CD4-positive, alpha-beta T cell treated with Interleukin-4 for 1 hour (primary cell): ENCODE measurements at regions not wholly inside any gene's neighbourhood (a gene's known extent, or its start where the extent isn't known, plus 50 kb on each side); places are given as distances from the start of the nearest gene placed in this dataset.
"Not testable (repeated sequence)": the region's sequence is repeated elsewhere in the genome, so short reads cannot be mapped to it uniquely, and the experiment has no call there.

Source experiments
- DNase-seq, 2 donors: peaks; one replicate each; pipeline ENCODE4 v3.0.0-alpha.2; 2020 to 2022

GRCh38 chr13:74557870-74558269 lies 423.7 kb upstream of the KLF12 start:
- no peak for DNase-seq

GRCh38 chr13:74555651-74556420 lies 421.6 kb upstream of the KLF12 start:
- DNase-seq, result no peak

DNA sequence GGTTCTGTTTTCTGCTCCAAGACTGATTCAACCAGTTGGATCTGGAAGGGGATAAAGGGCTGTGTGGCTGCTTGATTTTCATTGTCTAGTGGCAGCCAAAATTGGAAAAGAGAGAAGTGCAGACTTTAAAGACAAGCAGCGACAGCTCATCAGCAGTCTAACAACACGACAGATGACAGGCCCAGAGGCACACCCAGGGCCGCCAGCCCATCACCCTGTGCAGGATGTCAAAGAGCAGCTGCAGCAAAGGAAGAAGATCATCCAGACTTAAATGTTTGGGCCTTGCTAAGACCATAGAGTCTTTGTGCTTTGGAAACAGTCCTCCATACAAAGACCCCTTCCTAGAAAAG lies 421.0 kb upstream of the KLF12 start:
- DNase-seq, result no peak

- DNase-seq, result no peak
Observed at GRCh38 chr13:74554569-74555275, 420.5 kb upstream of the KLF12 start.

- peak in 1 of 2 donors; percentile 36 for DNase-seq
Observed at GRCh38 chr13:74550039-74550438, 415.8 kb upstream of the KLF12 start.

DNA sequence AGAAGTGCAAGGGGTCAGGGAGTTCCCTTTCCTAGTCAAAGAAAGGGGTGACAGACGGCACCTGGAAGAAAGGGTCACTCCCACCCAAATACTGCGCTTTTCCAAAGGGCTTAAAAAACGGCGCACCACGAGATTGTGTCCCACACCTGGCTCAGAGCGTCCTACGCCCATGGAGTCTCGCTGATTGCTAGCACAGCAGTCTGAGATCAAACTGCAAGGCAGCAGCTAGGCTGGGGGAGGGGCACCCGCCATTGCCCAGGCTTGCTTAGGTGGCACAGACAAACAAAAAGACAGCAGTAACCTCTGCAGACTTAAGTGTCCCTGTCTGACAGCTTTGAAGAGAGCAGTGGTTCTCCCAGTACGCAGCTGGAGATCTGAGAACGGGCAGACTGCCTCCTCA lies 402.4 kb upstream of the KLF12 start:
- not testable (repeated sequence) for DNase-seq

- DNase-seq, result no peak
Observed at GRCh38 chr13:74533226-74533625, 399.0 kb upstream of the KLF12 start.

DNA sequence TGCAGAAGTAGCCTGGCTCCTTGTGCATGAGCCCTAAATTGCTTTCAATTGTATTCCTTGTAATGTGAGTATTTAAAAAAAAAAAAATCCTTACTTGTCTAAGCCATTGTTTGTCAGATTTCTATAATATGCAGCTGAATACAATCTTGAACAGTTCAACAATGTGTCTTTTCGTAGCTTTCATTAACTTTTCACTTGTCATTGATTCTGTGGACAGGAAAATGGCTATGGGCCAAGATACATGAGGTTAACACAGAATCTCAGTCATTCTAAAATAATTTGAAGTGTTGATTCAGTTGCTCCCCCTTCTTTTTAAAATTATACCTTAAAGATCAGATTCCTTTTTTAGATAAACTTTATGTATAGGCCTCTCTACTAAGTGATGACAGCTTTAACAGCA lies 395.8 kb upstream of the KLF12 start:
- no peak for DNase-seq

DNA sequence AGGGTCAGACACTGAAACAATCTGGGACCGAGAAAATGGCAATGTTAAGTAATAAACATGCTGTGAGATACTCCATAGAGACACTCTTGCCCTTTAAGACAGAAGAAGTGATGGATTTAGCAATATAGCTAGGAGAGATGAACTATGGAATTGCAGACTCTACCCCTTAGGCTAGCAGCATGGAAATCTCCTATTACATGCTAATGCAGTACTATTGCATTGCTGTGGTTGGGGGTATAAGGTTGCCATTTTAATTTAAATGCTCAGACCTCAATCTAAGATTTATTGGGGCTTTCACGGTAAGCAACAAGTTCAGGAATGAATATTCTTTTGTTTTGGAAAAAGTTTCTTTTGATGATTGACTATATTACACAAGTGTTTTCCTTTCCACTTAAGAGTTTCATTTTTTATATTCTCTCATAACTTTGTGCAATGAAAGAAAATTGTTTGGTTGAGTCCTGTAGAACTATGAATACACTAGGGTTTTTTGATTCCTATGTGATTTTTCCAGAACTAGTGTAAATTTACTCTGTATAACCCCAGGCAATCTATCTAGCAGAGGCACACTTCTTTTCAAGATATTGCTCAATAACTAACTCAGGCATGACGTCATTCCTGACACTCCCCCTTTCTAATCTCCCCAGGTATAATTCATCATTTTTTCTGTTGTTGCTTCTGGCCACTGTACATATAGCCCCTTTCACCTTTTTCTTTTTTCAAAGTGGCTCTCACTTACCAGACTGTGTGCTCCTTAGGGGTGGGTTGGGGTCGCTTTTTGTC lies 394.7 kb upstream of the KLF12 start:
- no peak for DNase-seq

GRCh38 chr13:74523057-74523456 lies 388.9 kb upstream of the KLF12 start:
- no peak for DNase-seq

GRCh38 chr13:74511523-74511922 lies 377.3 kb upstream of the KLF12 start:
- DNase-seq, result no peak

DNA sequence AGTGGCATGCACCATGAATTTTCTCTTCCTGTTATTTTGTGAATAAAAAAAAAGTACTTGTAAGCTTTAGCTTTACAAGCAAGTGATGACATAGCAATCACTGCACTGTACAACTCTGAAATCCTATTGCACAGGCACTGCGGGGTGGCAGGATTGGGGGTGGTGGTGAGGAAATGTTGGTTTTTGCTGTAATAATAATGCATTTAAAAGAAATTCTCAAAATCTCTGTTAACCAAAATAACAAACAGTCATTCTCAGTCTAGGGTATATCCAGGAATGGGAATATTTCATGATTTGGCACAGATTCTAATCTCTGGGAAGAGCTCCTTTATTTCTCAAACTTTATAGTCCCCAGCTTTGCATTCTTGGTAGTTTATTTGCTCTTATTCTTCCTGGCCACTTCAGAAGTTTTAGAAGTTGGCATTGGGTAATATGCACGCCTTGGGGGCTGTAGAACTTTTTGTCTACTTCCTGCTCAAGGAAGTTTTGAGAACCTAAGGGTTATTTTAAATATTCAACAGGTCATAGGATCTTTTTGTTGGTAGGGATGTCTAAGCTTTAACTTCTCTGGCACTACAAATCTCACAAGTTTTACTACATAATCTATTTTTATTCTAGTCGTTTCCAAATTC lies 353.0 kb upstream of the KLF12 start:
- no peak for DNase-seq

DNA sequence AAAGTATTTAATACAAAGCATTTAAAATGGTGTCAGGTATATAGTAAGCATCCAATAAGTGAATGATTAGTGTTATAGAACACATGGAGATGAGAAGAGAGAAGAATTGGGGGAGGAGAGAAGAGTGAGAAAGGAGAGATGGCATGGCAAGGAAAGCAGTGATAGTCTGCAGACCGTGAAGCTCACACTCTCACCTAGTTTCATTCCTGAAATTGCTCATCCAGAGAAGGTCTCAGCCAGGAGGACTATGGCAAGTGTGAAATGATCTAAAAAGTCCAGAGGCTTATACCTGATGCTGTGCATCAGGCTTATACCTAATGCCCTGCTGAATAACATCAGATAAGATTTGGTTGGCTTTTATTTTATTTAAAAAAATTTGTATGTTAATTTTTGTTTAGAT lies 351.6 kb upstream of the KLF12 start:
- no peak for DNase-seq

GRCh38 chr13:74479124-74479523 lies 344.9 kb upstream of the KLF12 start:
- no peak for DNase-seq

DNA sequence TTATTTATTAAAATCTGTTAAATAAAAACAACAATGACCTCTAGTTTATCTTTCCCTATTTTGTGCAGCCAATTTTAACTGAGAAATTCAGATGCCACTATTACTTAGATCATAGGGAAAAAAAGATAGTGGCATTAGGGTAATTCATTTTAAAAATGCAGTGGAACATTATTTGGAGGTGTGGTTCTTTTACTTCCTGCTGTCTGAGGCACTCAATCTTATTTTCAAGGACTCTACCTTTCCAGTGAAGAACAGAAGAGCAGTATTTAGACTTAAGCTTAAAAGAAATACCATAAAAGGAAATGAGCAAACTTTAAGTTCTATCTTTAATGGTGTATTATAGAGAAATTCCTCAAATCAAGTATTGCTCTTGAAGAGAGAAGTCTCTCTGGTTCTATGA lies 342.6 kb upstream of the KLF12 start:
- DNase-seq, result no peak

DNA sequence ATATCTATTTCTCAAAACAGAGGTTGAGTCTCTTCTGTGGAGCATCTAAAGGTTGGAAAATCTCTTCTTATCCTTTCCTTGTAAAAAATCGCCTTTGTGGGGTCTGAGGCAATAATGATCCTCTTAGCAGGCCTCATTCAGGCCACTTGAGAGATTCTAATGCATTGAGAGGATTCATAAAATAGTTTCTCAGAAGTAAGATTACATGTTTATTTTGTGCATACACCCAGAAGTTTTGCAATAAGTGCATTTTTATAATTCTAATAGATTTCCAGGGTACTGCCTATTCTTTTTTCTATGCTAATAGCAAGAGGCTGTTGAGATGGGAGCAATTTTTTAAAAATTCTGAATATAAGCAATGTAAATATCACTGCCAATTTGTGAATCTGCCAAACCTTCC lies 342.2 kb upstream of the KLF12 start:
- DNase-seq, result no peak

- DNase-seq, result no peak
Observed at GRCh38 chr13:74466864-74467263, 332.7 kb upstream of the KLF12 start.

DNA sequence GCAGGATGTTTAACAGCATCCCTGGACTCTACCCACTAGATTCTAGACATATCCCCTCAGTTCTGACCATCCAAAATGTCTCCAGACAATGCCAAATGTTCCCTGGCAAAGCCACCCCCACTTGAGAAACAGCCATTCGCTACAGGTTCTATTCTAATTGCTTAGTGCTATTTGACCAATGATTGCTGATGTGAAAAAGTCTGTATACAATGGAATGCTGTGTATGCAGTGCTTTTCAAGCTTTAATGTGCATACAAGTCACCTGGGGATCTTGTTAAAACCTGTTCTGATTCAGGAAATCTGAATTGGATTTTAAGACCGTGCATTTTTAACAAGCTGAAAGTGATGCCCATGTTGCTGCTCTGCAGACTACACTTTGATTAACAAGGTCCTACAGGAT lies 331.8 kb upstream of the KLF12 start:
- no peak for DNase-seq

- no peak for DNase-seq
Observed at GRCh38 chr13:74465271-74465670, 331.1 kb upstream of the KLF12 start.

DNA sequence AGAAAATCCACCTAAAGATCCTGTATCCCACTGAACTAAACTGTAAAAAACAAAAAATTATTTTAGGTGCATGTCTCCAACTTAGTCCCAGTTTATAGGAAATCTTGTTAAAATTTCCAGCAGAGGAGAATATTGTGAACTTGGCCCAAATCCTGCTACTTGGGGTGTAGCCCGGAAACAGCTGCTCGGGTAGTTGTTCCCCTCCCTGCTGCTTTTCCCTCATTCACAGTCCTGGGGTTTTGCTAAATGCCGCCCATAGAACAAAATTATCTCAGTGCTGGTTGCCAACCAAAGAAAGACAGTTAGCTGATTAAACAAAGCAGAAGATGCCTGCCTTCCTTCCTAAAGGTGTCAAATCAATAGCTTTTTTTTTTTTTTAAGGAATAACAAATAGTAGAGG lies 330.5 kb upstream of the KLF12 start:
- no peak for DNase-seq

DNA sequence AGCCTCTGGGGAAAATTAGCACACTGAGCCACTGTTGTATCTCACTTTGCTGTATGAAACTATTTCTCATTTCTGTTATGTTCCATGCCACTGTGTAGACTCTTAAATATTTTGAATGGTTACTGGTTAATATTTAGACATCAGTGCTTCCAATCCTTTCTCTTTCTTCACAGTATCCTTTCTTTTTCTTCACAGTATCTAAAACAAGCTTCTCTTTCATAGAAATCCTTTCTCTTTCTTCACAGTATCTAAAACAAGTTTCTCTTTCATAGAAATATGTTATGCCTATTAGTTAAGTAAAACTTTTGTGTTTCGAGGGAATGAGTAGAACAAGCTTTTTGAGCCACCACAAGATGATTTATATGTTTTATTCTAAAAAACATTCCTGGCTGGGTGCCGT lies 326.8 kb upstream of the KLF12 start:
- DNase-seq, result no peak

DNA sequence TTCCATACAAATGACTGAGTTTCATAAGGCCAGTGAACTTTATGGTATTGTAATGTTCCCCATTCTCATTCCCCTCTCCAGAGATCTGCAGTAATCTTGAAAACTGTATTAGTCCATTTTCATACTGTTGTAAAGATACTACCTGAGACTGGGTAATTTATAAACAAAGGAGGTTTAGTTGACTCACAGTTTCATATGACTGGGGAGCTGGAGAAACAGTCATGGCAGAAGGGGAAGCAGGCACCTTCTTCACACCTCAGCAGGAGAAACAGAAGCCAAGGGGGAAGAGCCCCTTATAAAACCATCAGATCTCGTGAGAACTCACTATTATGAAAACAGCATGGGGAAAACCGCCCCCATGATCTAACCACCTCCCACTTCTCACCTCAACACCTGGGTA lies 318.7 kb upstream of the KLF12 start:
- DNase-seq, result no peak

DNA sequence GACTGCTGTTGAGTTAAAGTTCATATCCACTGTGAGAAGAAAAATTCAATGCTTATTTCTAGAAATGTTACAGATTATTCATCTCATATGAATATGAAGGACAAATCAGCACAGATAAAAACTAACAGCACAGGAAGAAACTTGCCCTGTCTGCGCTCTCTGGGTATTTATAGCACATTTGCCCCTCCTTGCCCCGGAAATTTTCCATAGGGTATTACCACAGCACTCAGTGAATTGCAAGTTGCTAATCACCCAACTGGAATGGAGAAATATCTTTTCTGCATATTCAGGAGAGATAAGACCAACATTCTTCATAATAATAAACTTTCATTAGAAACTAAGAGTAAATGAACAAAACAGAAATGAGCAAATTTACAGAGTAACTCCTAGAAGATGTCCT lies 318.0 kb upstream of the KLF12 start:
- no peak for DNase-seq

DNA sequence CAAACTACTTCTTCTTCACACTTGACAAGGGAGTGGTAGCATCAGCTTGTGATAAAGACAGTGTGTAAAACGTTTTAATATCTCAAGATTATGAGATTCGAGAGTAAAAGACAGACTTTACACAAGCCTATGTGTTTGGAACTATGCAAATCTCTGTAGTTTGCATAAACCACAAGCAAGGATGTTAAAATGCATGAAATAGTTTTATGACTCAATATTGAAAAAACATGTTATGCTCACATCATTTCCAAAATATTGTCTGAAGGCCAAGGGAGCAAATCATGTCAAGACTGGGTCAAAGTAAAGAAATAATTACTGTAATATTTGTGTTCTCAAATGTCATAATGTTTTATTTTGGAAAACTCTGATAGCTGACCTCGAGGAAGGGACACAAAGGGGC lies 316.8 kb upstream of the KLF12 start:
- DNase-seq, result no peak
